NCI-H2196 treated with DMSO at 0.1 percent for 48 hours (cell line): ENCODE measurements at regions not wholly inside any gene's neighbourhood (a gene's known extent, or its start where the extent isn't known, plus 50 kb on each side); places are given as distances from the start of the nearest gene placed in this dataset.

Experiments used
- DNase-seq: peaks from one replicate; lab custom pipeline; 2025; ENCODE audit not compliant: unreplicated experiment; lab: John Stamatoyannopoulos, UW

GRCh38 chr13:111924678-111925075, 142.3 kb upstream of the SOX1 start:
- DNase-seq = no peak

DNA sequence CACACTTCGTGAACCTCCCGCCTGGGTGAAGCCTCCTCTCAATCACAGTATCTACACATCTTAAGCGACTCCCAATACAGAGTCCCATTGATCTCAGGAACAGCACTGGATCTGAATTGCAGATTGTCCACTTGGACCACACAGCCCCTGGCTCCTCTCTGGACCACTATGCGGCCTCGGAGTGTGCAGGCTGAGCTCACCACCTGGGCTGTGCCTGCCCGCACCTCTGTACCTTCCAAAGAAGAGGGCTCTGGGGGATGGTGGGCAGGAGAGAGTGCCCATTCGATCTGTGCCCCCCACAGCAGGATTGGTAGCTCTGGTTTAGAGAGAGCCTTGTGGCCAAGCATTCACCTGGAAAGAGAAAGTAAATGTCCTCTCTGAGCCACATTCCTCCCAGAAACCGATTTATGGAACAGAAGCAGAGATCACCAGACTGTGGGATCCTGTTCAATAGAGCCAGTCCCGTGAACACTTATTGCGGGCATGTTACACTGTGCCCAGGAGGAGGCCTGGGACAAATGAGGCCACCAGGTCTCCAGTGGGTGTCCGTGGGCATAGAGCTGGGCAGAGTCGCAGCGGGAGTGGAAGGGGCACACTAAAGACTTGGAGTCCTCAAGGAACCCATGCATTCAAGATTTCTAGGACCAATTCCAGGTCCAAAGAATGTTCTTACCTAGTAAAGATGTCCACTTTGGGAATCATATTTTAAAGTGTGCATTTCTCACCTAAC, 141.6 kb upstream of the SOX1 start:
- DNase-seq = no peak

GRCh38 chr13:111926501-111927180, 140.3 kb upstream of the SOX1 start:
- no peak for DNase-seq

- DNase-seq = no peak
Observed at GRCh38 chr13:111927181-111927540, 139.8 kb upstream of the SOX1 start.

- DNase-seq = no peak
Observed at GRCh38 chr13:111929036-111929616, 137.8 kb upstream of the SOX1 start.

- no peak for DNase-seq
Observed at GRCh38 chr13:111936267-111936925, 130.6 kb upstream of the SOX1 start.

DNA sequence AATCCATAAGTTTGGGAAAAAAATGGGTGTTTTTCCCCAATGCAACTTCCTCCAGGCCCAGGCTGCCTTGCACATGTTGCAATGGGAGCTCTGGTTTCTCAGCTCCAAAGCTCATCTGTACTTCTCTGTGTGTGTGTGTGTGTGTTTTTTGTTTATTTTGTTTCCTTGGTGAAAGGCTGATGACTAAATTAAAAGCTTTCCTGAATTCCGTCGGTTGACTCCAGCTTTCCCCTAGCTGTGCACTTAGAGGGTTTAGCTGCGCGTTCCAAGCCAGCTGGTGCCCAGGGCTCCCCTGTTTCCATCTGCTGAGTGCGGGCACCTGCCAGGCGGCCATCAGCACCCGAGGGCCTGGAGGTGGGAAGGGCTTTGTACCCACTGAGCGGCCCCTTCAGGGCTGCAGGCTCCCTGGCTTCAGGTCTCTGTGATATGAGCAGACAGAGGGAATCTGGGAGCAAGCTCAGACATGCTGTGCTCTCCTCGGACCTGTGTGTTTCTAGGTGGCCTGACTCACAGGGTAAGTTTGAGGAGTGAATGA, 129.1 kb upstream of the SOX1 start:
- DNase-seq = no peak

GRCh38 chr13:111938741-111939665, 127.9 kb upstream of the SOX1 start:
- no peak for DNase-seq

DNA sequence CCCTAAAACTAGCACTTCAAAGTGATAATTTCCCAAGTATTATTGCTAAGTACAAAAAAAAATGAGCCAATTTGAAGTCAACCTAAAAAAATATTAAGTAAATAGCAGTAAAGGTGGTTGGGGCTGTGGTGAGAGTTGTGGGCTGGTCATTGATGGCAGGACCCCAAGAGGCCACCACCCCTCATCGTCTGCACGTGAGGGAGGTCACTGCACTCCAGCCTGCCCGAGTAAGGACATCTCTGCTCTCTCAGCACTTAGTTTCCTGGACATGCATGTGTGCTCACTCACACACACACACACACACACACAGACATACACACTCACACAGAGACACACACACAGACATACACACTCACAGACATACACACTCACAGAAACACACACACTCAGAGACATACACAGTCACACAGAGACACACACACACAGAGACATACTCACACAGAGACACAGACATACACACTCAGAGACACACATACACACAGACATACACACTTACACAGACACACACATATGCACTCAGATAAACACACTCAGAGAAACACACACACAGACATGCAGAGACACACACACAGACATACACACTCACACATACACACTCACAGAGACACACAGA, 127.2 kb upstream of the SOX1 start:
- DNase-seq = no peak

- DNase-seq = no peak
Observed at GRCh38 chr13:111940892-111941291, 126.1 kb upstream of the SOX1 start.

GRCh38 chr13:111941845-111942447, 125.0 kb upstream of the SOX1 start:
- DNase-seq = no peak

DNA sequence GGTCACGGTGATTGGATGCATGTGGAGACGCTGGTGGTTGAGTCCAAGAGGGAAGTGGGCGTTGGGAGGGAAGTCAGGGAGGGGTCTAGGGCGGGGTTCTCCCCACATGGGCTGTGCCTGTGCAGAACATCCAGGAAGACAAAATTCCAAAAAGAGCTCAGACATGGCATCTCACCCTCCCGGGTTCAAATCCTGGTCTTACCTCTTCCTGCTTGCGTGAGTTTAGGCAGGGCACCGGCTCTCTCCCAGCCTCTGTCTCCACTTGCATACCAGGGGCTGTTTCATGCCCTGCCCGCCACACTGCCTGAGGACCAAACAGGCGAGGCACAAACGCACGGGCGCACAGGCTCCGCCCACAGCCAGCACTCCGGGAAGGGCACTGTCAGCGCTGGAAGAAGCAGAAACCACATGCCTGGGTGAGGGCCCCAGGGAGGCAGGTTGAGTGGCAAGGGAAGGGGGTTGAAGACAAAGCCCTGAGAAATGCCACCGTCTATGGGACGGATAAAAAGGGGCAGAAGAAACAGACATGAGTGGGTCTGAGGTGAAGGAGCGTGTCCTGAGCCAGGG, 123.6 kb upstream of the SOX1 start:
- DNase-seq = no peak

- no peak for DNase-seq
Observed at GRCh38 chr13:111944171-111944583, 122.8 kb upstream of the SOX1 start.

DNA sequence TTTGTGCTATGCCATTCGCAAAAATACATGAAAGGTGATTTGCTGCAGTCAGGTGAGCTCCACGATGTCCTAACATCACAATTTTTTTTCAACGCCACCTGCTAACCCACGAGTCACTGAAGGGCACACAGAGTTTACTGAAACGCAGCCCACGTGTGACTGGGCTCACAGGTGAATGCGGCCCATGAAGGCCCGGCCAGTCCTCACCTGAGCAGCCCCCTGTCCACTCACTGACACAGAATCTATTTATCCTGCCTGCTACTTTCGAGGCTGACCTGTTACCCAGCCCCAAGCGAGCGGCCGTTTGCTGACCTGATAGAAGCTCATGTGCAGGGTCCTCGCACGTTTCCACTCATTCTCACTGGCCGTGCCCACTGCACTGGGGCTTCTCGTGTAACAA, 121.9 kb upstream of the SOX1 start:
- no peak for DNase-seq

DNA sequence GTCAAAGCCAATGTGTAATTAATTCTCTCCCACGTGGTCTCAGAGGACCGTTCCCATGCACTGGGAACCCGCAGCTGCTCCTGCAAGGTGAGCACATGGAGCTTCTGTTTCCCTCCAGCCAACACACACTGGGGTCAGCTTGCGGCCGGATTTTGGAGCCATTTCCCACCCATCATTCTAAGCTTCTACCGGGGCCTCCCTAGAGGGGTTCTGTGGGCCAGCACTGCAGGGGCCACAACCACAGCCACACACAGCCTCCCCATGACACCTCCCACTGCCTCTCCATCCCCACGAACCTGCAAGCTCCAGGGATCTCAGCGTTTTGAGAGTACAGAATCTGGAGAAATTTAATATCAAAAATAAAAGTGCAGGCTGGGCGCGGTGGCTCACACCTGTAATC, 120.7 kb upstream of the SOX1 start:
- DNase-seq = no peak

- peak; percentile 60 for DNase-seq
Observed at GRCh38 chr13:111947026-111947810, 119.7 kb upstream of the SOX1 start.

- no peak for DNase-seq
Observed at GRCh38 chr13:111947876-111948275, 119.1 kb upstream of the SOX1 start.

DNA sequence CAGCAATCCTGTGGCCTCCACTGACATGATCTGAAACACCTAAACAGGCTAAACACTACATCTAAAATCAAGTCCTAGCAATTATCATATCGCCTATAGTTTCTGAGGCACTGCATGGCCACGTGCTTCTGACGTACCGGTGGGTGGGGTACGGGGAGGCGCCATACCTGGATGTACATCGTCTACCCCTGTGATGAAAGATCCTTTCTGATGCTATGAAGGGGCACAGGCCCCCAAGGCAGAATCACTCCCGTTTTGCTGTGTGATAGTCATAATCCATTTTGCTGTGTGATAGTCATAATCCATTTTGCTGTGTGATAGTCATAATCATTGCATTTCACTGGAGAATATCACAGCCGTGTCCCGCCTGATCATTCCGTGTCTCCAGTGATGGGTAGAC, 118.7 kb upstream of the SOX1 start:
- DNase-seq = no peak

- DNase-seq = no peak
Observed at GRCh38 chr13:111948811-111949210, 118.1 kb upstream of the SOX1 start.
